ENCODE measurements at regions not wholly inside any gene's neighbourhood (a gene's known extent, or its start where the extent isn't known, plus 50 kb on each side); places are given as distances from the start of the nearest gene placed in this dataset.

GRCh38 chr3:99429502-99429901 lies 208.9 kb upstream of the COL8A1 start:
- DNase-seq = no peak

GRCh38 chr3:99425930-99426329 lies 212.5 kb upstream of the COL8A1 start:
- DNase-seq = no peak

- DNase-seq = no peak
Observed at GRCh38 chr3:99419116-99419515, 219.3 kb upstream of the COL8A1 start.

- DNase-seq = no peak
Observed at GRCh38 chr3:99418709-99419108, 219.7 kb upstream of the COL8A1 start.

GRCh38 chr3:99418209-99418635 lies 220.2 kb upstream of the COL8A1 start:
- no peak for DNase-seq

- DNase-seq = no peak
Observed at GRCh38 chr3:99413504-99413903, 224.9 kb upstream of the COL8A1 start.

GRCh38 chr3:99410789-99411311 lies 227.5 kb upstream of the COL8A1 start:
- no peak for DNase-seq

GRCh38 chr3:99409961-99410360 lies 228.4 kb upstream of the COL8A1 start:
- no peak for DNase-seq

GRCh38 chr3:99407257-99407656 lies 231.1 kb upstream of the COL8A1 start:
- DNase-seq = no peak

GRCh38 chr3:99402755-99403154 lies 235.6 kb upstream of the COL8A1 start:
- DNase-seq = no peak

GRCh38 chr3:99400352-99400751 lies 238.0 kb upstream of the COL8A1 start:
- no peak for DNase-seq

GRCh38 chr3:99396651-99397275 lies 241.6 kb upstream of the COL8A1 start:
- no peak for DNase-seq

- no peak for DNase-seq
Observed at GRCh38 chr3:99394831-99395778, 243.3 kb upstream of the COL8A1 start.

GRCh38 chr3:99393961-99394360 lies 244.4 kb upstream of the COL8A1 start:
- no peak for DNase-seq

GRCh38 chr3:99388780-99389179 lies 249.6 kb upstream of the COL8A1 start:
- DNase-seq = no peak

- DNase-seq = no peak
Observed at GRCh38 chr3:99384596-99384995, 253.8 kb upstream of the COL8A1 start.

GRCh38 chr3:99376926-99377325 lies 261.5 kb upstream of the COL8A1 start:
- no peak for DNase-seq

GRCh38 chr3:99373846-99374210 lies 264.6 kb upstream of the COL8A1 start:
- DNase-seq = no peak

GRCh38 chr3:99373088-99373845 lies 265.1 kb upstream of the COL8A1 start:
- no peak for DNase-seq

GRCh38 chr3:99366663-99367429 lies 271.5 kb upstream of the COL8A1 start:
- DNase-seq = no peak

- DNase-seq = no peak
Observed at GRCh38 chr3:99365979-99366378, 272.4 kb upstream of the COL8A1 start.

GRCh38 chr3:99365396-99365795 lies 273.0 kb upstream of the COL8A1 start:
- DNase-seq = no peak

GRCh38 chr3:99357131-99357530 lies 281.3 kb upstream of the COL8A1 start:
- DNase-seq = no peak

All from NCI-H1694 treated with DMSO at 0.1 percent for 48 hours (cell line).